Left lung (tissue), 4 donors: ENCODE measurements at regions not wholly inside any gene's neighbourhood (a gene's known extent, or its start where the extent isn't known, plus 50 kb on each side); places are given as distances from the start of the nearest gene placed in this dataset.
"Not testable (repeated sequence)": the region's sequence is repeated elsewhere in the genome, so short reads cannot be mapped to it uniquely, and the experiment has no call there.

Source experiments
- ATAC-seq: fragments of 200-7000 bp; cut with Tn5 transposase; one replicate; pipeline ENCODE4 v1.9.1; 2020; ENCODE audit warnings: moderate library complexity
- DNase-seq, 4 donors: peaks; one replicate each; pipeline ENCODE4 v3.0.0-alpha.2; 2013 to 2020
- H3K27ac ChIP-seq, 2 donors: fragments of 200-600 bp; sonication (generic) in 1 of 2; one replicate each; pipeline versions ENCODE4 v1.5.0 to v1.8.0; 2020 to 2021
- H3K27me3 ChIP-seq, 2 donors: fragments of 200-600 bp; sonication (generic) in 1 of 2; one replicate each; pipeline versions ENCODE4 v1.5.0 to v1.8.0; 2020 to 2021
- H3K36me3 ChIP-seq, 2 donors: fragments of 200-600 bp; sonication (generic) in 1 of 2; one replicate each; pipeline versions ENCODE4 v1.5.0 to v1.8.0; 2020 to 2021
- H3K4me1 ChIP-seq, 2 donors: fragments of 200-600 bp; one replicate each; pipeline ENCODE4 v1.8.0; 2021
- H3K4me3 ChIP-seq, 2 donors: fragments of 200-600 bp; sonication (generic) in 1 of 2; one replicate each; pipeline versions ENCODE4 v1.5.0 to v1.8.0; 2020 to 2021; ENCODE audit warnings: mild to moderate bottlenecking in 1 of 2
- H3K9me3 ChIP-seq, 2 donors: fragments of 200-600 bp; sonication (generic) in 1 of 2; one replicate each; pipeline versions ENCODE4 v1.5.0 to v1.8.0; 2020 to 2021
- intact Hi-C, 2 donors: fragments of 100-400 bp; cut with DNase I; formaldehyde crosslinking; loops; one replicate each; pipeline versions ENCODE4 v1.11.2 to v1.14.2; 2022
- TF ChIP-seq, protein P1 (sequence below), 2 donors: fragments of 200-600 bp; sonication (generic) in 1 of 2; IDR thresholded peaks; one replicate each; pipeline versions ENCODE4 v1.5.0 to v1.8.0; 2021; ENCODE audit warnings: antibody characterized with exemption in 2 of 2
- donor health status: DM: no; HTN: yes; CAD: no.
- donor health status: DM: no; HTN: no; CAD: no.

DNA sequence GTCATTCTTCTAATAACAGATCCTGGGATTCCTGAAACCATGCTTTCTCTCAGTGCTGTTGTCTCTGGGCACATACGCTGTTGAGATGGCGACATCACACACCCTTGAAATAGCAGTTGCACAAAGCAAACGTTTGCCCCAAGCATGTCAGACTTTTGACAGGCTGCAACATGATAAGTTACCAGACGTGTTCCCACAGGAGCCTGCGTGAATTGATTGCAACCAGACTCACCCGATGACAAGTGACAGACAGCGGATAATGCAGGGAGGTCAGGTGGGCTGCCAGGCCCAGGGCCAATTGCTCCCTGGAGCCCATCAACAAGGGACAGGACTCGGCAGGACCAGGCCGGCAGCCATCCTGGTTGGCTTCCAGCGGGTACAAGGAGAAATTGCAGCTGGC is 310.9 kb downstream of the SIPA1L2 start:
- Histone ChIP-seq H3K27ac (no peak overlapping the region), H3K27me3 (no peaks in the 10 kb centered on the region), H3K4me3 (no peak overlapping the region), H3K9me3 (no peaks in the 10 kb centered on the region), H3K4me1 (no peaks in the 10 kb centered on the region), H3K36me3 (no peaks in the 10 kb centered on the region)
- intact Hi-C loops, result no loop called here
- peak in 2 of 4 donors; percentile 21 to 78 for DNase-seq
- no peak for ATAC-seq
- TF ChIP-seq, protein P1, sequence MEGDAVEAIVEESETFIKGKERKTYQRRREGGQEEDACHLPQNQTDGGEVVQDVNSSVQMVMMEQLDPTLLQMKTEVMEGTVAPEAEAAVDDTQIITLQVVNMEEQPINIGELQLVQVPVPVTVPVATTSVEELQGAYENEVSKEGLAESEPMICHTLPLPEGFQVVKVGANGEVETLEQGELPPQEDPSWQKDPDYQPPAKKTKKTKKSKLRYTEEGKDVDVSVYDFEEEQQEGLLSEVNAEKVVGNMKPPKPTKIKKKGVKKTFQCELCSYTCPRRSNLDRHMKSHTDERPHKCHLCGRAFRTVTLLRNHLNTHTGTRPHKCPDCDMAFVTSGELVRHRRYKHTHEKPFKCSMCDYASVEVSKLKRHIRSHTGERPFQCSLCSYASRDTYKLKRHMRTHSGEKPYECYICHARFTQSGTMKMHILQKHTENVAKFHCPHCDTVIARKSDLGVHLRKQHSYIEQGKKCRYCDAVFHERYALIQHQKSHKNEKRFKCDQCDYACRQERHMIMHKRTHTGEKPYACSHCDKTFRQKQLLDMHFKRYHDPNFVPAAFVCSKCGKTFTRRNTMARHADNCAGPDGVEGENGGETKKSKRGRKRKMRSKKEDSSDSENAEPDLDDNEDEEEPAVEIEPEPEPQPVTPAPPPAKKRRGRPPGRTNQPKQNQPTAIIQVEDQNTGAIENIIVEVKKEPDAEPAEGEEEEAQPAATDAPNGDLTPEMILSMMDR (IDR thresholded peaks at IDR 0.05), result no peak

DNA sequence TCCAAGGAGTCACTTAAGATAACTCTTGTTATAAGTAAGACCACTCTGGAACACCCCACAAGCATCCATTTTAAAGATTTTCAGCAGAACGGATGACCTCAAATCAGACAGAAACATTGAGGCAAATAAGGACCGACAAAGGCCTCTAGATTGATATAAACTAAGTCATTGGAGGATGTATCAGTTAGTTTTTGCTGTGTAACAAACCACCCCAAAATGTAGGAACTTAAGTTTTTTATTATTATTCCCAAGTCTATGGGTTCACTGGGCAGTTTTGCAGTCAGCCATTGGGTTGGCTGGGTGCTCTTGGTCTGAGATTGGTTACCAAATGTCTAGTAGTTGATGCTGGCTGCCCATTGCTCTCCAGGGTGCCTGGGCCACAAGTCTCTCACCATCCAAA is 311.8 kb downstream of the SIPA1L2 start:
- no peak overlapping the region for H3K4me3 ChIP-seq
- no peaks in the 10 kb centered on the region for H3K9me3 ChIP-seq
- no peaks in the 10 kb centered on the region for H3K27me3 ChIP-seq
- intact Hi-C loops, result no loop called here
- H3K4me1 ChIP-seq, result no peaks in the 10 kb centered on the region
- TF ChIP-seq, protein P1 (IDR thresholded peaks at IDR 0.05), result no peak
- DNase-seq (no peak), ATAC-seq (no peak)
- H3K27ac ChIP-seq, result no peak overlapping the region
- no peaks in the 10 kb centered on the region for H3K36me3 ChIP-seq

DNA sequence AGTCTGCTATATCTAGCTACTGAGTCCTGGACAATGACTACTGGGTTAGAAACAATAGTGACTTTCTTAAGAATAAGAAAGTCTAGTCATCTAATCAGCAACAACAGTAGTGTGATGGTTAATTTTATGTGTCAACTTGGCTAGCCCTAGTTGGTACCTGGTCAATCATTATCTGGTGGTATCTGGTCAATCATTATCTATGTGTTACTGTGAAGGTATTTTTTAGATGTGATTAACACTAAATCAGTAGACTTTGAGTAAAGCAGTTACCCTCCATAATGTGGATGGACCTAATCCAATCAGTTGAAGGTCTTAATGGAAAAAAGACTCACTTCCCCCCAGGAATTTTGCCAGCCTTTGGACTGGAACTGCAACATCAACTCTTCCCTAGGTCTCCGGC is 312.6 kb downstream of the SIPA1L2 start:
- Histone ChIP-seq H3K9me3 (no peaks in the 10 kb centered on the region), H3K27me3 (no peaks in the 10 kb centered on the region), H3K36me3 (no peaks in the 10 kb centered on the region), H3K27ac (no peak overlapping the region), H3K4me3 (no peak overlapping the region), H3K4me1 (no peaks in the 10 kb centered on the region)
- DNase-seq, result no peak
- TF ChIP-seq, protein P1 (IDR thresholded peaks at IDR 0.05), result no peak
- no peak for ATAC-seq
- intact Hi-C loops, result no loop called here

DNA sequence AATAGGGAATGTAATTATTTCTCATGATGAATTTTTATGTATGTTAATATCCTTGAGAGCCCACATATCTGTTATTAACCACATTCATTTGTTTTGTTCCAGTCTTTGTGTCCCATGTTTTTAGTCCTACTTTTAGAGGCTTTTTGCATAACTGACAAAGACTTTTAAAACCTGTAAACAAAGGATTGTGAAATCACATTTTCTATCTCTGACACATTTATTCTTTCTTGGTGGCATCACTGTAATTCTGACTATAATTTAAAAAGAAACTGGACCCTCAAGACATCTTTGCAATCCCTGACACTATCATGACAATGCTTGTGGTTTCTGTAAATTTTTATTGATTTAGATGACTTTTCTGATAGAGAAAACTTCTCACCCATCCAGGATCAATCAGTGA is 313.1 kb downstream of the SIPA1L2 start:
- no peak overlapping the region for H3K4me3 ChIP-seq
- intact Hi-C loops, result no loop called here
- TF ChIP-seq, protein P1 (IDR thresholded peaks at IDR 0.05), result no peak
- H3K27ac ChIP-seq, result no peak overlapping the region
- ATAC-seq (no peak), DNase-seq (no peak)
- H3K4me1 ChIP-seq, result no peaks in the 10 kb centered on the region
- H3K9me3 ChIP-seq, result no peaks in the 10 kb centered on the region
- no peaks in the 10 kb centered on the region for H3K36me3 ChIP-seq
- H3K27me3 ChIP-seq, result no peaks in the 10 kb centered on the region

DNA sequence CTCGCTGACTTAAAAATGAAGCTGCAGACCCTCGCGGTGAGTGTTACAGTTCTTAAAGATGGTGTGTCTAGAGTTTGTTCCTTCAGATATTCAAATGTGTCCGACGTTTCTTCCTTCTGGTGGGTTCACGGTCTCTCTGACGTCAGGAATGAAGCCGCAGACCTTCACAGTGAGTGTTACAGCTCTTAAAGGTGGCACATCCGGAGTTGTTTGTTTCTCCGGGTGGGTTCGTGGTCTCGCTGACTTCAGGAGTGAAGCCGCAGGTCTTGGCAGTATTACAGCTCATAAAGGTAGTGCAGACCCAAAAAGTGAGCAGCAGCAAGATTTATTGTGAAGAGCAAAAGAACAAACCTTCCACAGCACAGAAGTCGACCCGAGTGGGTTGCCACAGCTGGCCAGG is 316.1 kb downstream of the SIPA1L2 start:
- H3K4me1 ChIP-seq, ATAC-seq, H3K9me3 ChIP-seq, H3K27ac ChIP-seq, intact Hi-C loops, DNase-seq, H3K36me3 ChIP-seq, H3K27me3 ChIP-seq, H3K4me3 ChIP-seq: not testable (repeated sequence)

DNA sequence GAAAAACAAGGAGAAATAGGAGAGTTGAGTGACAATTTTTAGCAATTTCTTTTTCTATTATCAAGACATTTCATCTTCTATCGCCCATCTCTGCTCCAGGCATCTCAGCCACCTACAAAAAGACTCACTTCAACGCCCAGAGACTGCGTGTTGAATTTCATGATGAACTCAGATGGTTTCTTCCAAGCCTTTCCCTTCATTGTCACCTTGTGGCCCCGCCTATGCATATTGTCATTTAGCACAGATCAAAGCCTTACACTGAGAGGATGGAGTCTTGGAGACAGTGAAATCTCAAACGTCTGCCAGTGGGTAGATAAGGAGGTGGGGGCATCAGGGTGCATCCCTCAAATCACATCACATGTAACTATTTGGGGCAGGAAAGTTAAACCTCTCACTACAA is 319.4 kb downstream of the SIPA1L2 start:
- Histone ChIP-seq H3K9me3 (no peaks in the 10 kb centered on the region), H3K4me3 (no peak overlapping the region), H3K36me3 (no peaks in the 10 kb centered on the region), H3K4me1 (peaks cover 0 to 4% of the 10 kb centered on the region in 2 donors), H3K27ac (no peak overlapping the region), H3K27me3 (no peaks in the 10 kb centered on the region)
- TF ChIP-seq, protein P1 (IDR thresholded peaks at IDR 0.05), result no peak
- DNase-seq, result no peak
- intact Hi-C loops, result no loop called here
- no peak for ATAC-seq
